ENCODE measurements at regions not wholly inside any gene's neighbourhood (a gene's known extent, or its start where the extent isn't known, plus 50 kb on each side); places are given as distances from the start of the nearest gene placed in this dataset.

DNA sequence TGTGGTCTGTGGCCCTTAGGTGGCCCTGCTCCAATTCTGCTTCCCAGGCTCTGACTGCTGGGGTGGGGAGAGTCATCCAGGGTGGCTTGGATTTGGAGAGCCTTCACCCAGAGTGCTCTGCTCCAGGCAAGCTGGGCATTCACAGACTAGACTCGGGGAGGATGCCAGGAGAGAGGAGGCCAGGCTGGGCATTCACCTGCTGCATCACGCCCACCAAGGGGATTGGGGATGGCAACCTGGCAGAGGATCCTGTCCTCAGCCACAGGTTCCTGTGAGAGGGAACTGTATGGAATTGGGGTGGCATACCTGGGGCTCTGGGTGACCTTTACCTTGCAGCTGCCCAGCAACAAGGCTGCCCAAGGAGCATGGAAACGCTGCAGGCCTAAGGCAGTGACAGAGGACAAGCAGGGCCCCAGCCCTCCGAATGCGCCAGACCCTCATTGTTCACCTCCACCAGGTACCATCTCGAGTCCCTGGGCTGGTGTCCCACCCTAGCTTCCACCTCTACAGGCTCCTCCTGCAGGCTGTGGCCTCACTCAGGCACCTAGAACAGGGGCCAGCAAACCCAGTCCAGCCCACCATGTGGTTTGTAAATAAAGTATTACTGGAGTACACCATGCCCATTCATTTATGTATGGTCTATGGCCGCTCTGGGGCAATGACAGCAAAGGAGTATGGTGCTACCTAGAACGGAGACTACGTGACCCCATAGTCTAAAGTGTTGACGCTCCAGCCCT is 255.3 kb upstream of the RAB6C start:
- no peak for DNase-seq (ENCODE audit: low read depth in 2 of 2)

DNA sequence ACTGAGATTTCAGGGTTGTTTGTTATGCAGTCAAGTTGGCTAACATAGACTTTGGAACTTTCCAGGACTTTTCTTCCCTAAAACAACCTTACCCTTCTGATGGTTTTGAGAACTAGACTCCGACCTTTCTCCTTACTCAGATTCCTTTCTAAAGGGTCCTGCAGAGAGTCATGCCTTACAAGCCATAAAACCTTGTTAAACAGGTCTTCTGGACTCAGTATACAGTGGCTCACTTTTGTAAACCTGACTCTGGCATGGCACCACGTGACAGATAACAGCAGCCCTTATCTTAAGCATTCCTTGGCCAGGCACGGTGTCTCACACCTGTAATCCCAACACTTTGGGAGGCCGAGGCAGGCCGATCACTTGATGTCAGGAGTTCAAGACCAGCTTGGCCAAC is 253.2 kb upstream of the RAB6C start:
- no peak for DNase-seq (ENCODE audit: low read depth in 2 of 2)

- no peak for DNase-seq (ENCODE audit: low read depth in 2 of 2)
Measured at GRCh38 chr2:129727286-129727685, 252.2 kb upstream of the RAB6C start.

DNA sequence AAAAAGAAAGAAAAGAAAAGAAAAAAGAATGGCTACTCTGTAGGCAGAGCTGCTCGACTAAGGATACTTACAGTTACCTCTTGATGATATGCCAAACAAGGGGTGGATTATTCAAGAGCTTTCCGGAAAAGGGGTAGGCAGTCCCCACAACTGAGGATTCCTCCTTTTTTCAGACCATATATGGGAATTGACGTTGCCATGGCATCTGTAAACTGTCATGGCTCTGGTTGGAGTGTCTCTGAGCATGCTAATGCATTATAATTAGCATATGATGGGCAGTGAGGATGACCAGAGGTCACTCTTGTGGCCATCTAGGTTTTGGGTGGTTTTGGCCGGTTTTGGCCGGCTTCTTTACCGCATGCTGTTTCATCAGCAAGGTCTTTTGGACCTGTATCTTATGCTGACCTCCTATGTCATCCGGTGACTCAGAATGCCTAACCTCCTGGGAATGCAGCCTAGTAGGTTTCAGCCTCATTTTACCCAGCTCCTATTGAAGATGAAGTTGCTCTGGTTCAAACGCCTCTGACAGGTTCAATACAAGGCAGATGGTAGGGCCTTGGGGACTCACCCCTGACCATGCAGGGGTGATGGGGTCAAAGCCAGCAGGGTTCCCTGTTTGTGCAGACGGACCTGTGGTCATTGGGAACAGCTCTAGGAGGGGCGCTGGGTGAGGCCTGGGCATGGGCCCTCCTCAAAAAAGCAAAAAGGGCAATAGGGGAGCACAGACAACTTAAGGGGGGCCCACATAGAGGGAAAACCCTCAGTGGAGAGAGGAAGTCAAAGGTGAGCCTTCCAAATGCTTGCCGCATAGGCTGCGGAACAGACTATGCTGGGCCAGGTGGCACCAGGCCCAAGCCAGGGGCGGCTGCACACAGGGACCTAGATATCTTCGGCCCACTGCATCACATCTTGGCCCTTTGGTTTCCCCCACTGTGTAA is 251.2 kb upstream of the RAB6C start:
- no peak for DNase-seq (ENCODE audit: low read depth in 2 of 2)

DNA sequence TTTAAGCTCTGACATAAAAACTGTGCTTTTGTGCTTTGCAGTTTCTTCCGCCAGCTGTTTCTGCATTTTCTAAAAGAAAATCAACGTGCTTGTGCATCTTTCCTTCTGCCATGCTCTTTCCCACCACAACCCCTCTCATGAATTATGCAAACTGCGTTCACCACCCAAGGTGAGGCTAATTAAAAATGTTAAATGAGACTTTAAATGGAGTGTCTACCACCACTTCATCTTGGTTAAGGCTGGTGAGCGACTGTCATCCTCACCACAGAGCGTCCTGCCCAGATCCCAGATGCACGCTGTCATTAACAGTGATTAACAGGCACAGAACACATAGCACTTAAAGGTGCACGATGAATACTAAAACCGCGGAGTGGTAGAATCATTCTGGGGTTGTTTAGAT is 250.5 kb upstream of the RAB6C start:
- DNase-seq (ENCODE audit: low read depth in 2 of 2): no peak

DNA sequence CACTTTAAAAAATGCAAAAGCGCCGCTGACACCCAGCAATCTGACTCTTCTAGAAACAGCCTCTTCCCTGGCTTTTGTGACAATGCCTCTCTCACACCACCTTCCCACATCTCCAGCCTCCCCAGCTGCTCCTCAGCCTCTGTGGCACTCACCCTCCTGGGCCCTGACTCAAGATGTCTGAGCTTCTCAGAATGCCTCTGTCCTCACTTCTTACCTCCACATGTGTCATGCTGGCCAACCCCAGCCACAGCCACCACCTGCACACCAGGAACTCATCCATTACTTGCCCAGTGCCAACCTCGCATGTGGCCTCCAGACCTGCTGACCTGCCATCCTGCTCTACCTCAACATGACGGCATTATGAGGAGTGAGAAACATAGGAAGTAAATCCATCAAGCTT is 249.8 kb upstream of the RAB6C start:
- no peak for DNase-seq (ENCODE audit: low read depth in 2 of 2)

GRCh38 chr2:129730979-129731378 is 248.5 kb upstream of the RAB6C start:
- no peak for DNase-seq (ENCODE audit: low read depth in 2 of 2)

DNA sequence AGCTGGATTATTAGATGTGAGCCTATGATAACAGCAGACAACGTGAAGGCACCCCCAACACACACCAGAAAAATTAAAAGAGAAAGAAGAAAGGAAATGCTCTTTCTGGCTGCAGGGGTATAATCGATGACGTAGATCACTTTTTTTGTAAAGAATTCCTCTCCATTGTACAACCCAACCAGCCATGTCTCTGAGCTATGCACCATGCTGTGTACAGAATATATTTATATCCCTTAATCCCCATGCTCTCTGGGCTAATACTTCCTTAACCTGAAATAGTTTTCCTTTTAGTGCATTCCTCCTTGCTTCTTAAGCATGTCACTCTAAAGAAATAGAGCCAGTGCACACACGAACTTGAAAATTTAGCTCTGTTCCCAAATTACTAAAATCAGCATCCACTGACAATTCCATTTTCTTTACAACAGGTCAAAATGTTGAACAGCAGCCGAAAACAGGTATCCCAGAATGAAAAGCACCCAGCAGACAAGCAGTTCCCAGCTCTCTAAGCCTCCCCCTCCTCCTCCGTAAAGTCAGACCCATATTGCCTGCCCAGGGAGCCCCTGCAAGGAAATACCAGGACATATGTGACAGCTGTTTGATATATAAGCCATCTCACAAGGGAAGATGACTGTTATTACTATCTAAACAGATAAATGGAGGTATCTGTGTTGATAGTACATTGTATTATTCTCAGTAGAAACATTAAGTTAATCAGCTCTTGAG is 247.4 kb upstream of the RAB6C start:
- DNase-seq (ENCODE audit: low read depth in 2 of 2): no peak

- no peak for DNase-seq (ENCODE audit: low read depth in 2 of 2)
Measured at GRCh38 chr2:129732630-129733026, 246.8 kb upstream of the RAB6C start.

DNA sequence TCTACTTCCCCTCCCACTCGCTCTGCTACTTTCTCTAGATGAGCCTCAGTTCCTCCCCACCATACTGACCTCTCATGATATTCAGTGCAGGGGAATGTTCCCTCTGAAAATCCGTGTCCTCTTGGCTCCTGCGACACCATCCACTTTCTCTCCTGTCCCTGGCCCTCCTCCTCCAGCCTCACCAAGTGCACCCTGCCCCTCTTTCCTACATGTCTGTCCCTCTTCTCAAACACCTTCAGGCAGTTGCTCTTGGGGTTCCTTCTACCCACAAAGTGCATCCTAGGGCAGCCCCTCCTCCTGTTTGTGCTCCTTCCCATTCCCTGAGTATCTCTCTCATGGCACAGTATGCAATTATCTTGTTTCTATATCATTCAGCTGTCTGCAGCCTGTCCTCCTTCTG is 246.4 kb upstream of the RAB6C start:
- no peak for DNase-seq (ENCODE audit: low read depth in 2 of 2)

GRCh38 chr2:129733579-129733978 is 245.9 kb upstream of the RAB6C start:
- DNase-seq (ENCODE audit: low read depth in 2 of 2): no peak

- no peak for DNase-seq (ENCODE audit: low read depth in 2 of 2)
Measured at GRCh38 chr2:129734343-129735034, 245.0 kb upstream of the RAB6C start.

- DNase-seq (ENCODE audit: low read depth in 2 of 2): no peak
Measured at GRCh38 chr2:129735576-129735975, 243.9 kb upstream of the RAB6C start.

DNA sequence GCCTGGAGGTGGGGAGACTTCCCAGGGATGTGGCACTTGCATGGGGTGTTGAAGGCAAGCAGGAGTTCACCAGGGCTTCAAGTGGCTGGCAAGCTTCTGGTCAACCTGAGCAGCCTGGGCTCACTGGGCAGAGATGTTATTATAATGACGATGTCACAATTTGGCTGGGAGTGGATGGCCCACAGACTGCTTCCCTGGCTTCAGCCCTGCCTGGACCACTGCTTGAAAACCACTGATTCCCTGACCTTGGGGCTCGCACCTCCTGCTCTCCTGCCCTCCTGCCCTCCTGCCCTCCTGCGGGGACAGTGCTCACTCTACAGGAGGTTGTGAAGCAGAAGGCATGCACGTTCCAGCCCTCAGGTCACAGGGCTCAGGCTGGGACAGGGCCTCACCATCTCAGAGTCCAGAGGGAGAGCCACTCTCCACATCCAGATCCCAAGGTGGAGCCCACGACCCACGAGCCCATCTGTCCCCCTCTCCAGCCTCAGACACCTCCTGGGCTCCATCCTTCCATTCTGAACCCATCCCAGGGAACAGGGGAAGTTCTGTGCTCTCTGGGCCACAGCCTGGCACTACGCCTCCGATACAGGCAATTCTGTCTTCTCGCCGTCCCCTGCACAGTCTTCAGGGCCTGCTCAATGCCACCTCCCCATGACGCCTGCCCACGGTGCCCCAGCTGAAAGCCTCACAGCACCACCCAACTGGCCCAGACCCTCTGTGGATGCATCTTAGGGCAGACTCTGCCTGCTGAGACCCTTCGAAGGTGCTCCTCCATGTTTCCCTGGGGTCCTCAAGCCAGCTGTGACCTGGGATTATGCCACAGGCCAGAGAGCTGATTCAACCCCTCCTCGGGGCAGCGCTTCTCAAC is 241.6 kb upstream of the RAB6C start:
- no peak for DNase-seq (ENCODE audit: low read depth in 2 of 2)

GRCh38 chr2:129738799-129739198 is 240.7 kb upstream of the RAB6C start:
- DNase-seq (ENCODE audit: low read depth in 2 of 2): no peak

DNA sequence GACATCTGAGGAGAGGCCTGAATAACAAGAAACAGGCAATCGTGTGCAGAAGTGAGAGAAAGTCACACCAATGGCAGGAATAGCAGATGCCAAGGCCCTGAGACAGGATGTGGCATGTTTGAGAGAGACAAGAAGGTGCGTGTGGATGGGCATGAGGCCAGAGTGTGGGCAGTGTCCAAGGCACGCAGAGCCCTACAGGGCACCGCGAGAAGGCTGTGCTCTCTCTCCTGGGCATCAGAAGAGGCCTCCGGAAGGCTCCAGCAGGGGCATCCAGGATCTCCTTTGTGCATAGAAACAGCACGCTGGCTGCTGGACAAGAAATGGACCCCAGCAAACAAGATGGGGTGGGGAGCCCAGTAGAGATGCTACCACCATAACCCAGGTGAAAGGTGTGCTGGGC is 239.0 kb upstream of the RAB6C start:
- DNase-seq (ENCODE audit: low read depth in 2 of 2): no peak

DNA sequence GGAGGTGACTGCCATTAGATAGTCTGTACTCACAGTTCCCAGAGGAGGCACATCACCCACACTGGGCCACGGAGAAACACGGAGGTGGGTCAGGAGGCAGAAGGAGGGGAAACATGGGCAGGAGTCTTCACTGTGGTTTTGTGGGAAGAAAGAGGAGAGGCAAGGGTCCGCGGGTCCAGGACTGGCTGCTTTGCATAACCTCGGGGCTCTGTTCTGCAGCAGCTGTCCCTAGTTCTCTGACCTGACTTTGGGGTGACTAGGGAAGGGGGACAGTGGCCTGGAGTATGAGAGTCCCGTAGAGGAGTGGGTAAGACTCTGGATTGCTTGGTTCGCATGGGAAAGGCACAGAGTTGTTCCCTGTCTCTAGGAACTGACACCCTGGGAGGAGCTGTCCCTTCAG is 238.3 kb upstream of the RAB6C start:
- DNase-seq (ENCODE audit: low read depth in 2 of 2): no peak

DNA sequence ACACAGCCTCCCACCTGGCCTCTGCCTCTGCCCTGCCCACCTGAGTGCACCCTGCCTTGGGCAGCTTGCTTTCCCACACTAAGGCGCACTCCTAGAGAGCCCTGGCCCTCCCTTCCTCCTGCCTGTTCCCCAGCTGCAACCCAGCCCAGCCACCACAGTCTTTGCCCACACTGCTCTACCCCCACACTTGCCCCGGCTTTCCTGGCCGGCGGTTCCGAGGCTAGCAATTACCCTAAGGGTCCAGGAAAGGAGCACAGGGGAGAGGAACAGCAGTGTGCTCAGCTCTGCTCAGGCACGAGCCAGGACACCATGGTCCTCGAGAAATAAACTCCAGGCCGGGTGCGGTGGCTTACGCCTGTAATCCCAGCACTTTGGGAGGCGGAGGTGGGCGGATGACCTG is 237.8 kb upstream of the RAB6C start:
- no peak for DNase-seq (ENCODE audit: low read depth in 2 of 2)

- no peak for DNase-seq (ENCODE audit: low read depth in 2 of 2)
Measured at GRCh38 chr2:129742415-129743180, 236.9 kb upstream of the RAB6C start.

- DNase-seq (ENCODE audit: low read depth in 2 of 2): no peak
Measured at GRCh38 chr2:129744141-129744540, 235.3 kb upstream of the RAB6C start.
